ENCODE measurements at regions not wholly inside any gene's neighbourhood (a gene's known extent, or its start where the extent isn't known, plus 50 kb on each side); places are given as distances from the start of the nearest gene placed in this dataset.

DNA sequence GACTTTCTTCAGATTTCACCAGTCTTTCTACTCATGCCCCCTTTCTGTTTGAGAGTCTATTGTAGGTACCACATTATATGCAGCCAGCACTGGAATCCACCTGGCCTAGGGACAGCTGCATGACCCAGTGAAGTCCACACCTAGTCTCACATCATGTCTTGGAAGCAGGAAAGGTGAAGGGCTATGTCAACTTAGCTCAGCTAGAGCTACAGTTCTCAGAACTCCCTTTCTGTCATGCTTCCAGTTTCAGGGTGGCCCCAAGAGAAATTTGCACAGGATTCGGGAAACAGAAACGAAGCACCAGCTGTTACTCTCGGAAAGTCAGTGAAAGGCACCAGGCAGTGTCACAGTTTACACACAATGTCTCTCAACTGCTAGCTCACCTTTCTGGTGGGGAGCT is 51.6 kb upstream of the NLRP1 start:
- no peak for DNase-seq

DNA sequence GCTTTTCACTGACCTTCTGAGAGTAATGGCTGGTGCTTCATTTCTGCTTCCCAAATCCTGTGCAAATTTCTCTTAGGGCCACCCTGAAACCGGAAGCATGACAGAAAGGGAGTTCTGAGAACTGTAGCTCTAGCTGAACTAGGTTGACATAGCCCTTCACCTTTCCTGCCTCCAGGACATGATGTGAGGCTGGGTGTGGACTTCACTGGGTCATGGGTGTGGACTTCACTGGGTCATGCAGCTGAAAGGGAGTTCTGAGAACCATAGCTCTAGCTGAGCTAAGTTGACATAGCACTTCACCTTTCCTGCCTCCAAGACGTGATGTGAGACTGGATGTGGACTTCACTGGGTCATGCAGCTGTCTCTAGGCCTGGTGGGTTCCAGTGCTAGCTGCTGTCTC is 54.3 kb upstream of the NLRP1 start:
- DNase-seq, result no peak

DNA sequence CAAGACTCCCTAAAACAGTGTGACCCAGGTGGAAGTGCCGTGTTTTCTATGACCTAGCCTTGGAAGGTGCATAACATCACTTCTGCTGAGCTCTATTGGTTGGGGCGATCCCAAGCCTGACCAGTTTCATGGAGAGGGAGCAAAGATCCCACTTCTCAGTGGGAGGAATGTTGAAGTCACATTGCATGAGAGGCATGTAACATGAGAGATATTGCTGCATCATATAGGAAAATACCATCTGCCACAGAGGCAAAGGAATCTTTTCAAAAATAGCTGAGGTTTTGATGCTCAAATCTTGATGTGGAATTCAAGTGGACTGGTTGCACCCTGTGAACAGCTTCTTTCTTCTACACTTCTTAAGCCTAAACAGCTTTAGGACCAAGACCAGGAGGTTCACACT is 56.4 kb upstream of the NLRP1 start:
- DNase-seq, result no peak

DNA sequence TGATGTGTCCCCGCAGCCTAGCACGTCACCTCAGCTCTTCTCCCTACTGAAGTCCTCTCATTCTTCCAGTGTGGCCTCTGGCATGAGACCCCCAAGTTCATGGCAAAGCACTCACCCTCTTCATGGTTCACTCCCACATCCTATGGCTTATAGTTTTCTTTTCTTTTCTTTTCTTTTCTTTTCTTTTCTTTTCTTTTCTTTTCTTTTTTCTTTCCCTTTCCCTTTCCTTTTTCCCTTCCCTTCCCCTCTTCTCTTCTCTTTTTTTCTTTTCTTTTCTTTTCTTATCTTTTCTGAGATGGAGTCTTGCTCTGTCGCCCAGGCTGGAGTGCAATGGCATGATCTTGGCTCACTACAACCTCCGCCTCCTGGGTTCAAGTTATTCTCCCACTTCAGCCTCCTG is 58.4 kb upstream of the NLRP1 start:
- DNase-seq, result no peak

DNA sequence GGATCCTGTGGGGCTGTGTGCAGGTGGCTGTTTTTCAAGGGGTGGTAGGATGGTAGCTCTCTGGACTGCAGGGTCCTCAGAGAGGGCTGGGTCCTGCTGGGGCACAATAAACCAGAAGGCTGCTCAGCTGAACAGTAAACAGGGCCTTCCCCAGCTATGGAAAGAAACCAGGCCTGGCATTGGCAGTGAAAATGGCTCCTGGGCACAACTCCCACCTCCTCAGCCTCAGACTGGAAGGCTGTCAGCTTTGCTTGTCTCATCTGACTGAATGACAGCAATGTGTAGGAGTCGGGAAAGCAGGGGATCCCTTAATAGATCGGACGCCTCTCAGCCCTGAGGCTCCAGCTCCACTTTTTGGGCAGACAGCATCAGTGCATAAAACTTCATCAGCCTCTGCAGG is 59.8 kb upstream of the NLRP1 start:
- no peak for DNase-seq

DNA sequence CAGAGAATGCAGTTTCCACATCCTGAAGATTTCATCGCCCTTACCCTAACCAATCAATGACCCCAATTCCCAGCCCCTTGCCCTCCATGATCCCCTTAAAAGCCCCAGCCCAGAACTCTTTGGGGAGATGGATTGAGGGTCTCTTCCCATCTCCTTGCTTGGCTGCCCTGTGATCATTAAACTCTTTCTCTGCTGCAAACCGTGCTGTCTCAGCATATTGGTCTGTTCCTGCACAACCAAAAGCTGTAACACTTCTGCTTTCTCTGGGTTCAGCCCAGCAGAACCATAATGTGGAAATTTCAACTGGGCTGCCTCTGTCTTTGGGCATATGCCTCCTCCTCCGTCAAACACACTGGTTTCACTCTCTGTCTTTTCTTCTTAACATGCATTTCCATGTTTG is 67.0 kb upstream of the NLRP1 start:
- no peak for DNase-seq

DNA sequence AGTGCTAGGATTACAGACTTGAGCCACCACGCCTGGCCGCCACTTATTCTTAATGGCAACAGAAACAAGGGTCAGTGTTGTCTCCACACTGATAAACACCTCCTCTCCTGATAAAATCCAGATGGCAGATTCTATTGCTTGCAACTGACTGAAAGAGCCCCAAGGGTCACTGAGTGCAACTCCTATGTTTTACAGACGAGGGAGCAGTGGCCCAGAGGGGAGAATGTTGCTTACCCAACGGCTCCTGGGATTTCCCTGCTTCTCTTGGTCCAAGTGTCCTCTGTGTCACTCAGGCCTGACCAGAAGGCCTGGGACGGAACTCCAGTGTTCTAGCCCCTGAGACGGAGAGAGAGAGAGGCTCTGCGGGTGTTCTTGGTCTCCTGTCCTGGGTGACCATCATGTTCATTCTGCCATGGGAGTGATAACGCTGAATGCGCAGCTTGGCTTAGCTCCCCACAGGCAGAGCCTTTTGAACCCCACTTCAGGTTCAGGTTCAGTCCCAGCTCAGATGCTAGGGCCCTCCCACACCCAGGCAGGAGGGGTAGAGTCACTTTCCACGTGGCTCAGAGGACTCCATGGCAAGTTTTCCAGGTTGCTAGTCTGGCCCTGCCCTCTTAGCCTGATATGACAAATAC is 77.3 kb upstream of the NLRP1 start:
- DNase-seq, result no peak

DNA sequence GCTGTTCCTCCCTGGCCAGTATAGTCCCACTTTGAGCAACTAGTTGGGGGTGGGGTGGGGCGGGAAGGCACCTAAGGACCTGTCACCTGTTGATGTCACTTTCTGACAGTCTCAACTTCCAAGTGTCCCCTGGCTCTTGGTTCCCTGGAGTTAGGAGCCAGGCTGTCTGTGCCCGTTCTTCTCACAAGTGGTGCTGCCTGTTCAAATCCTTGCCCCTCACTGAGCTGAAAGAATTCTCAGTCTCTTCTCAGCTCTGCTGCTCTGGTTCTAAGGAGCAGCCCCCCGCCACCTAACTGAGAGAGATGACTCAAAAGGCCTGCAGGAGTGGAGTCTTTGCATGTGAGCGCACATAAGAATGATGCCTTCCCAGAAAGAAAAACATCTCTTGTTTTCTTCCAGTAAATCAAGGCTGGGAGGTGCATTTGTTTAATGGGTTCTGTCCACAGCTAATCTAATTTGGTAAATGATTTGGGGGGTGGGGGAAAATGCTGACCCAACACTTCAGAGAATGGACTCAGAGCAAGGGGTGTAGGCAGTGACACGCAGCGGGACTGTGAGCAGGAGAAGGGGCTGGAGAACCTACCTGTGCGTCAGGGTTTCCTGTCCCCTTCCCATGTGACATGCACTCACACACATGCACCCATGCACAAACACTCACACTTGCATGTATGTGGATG is 78.2 kb upstream of the NLRP1 start:
- DNase-seq, result no peak

DNA sequence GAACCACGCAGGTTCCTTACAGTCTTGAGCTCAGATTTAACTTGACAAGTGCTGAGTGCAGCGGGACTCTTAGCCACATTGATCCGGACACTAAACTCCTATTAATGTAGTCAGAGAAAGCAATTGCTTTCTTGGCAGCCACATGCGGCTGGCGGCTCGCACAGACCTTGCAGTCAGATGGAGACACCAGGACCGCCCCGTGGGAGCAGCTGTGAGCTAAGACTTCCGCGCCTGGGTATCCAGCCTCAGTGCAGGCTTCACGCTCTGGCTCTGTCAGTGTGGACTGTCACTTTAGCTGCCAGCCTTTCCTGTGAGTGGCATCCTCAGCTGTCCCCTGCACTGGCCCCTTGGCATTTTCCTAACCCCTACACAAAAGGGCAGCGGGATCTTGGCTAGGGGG is 80.9 kb upstream of the NLRP1 start:
- DNase-seq, result no peak

DNA sequence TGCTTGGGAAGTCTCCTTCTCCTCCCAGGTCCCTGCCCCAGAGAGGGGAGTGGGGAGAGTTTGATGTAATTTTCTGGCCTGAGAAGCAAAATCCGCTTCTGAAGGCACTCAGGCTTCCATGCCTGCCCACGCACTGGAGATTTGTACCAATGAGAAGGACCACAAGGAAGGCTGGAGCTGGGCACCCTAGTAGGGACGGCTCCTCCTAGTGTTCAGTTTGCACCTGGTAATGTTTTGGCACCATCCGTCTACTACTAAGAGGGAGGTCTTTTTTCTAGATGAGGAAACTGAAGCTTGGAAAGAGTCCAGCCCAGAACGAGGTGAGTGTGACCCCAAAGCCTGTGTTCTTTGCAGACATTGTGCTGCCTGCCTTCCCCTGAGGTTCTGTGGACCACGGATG is 83.6 kb upstream of the NLRP1 start:
- no peak for DNase-seq

DNA sequence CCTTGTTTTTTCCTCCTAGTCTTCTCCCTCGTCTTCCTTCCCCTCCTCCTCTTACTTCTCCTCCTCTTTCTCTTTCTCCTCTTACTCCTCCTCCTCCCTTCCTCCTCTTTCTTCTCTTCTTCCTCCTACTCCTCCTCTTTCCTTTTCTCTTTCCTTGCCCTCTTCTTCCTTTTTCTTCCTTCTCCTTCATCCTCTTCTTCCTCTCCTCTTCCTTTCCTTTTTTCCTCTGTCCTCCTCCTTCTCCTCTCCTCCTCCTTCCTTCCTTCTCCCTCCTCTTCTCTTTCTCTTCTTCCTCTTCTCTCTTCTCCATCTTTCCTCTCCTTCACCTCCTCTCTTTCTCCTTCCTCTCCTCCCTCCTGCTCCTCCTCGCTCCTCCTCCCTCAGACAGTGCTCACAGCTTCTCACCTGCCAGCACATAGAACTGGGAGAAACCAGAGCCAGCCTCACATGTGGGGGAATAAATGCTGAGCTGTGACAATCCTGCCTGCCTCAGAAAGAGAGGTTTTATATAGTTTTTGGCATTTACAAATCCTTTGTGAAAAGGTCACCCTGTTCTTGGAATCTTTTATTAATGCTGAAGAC is 84.3 kb upstream of the NLRP1 start:
- no peak for DNase-seq

DNA sequence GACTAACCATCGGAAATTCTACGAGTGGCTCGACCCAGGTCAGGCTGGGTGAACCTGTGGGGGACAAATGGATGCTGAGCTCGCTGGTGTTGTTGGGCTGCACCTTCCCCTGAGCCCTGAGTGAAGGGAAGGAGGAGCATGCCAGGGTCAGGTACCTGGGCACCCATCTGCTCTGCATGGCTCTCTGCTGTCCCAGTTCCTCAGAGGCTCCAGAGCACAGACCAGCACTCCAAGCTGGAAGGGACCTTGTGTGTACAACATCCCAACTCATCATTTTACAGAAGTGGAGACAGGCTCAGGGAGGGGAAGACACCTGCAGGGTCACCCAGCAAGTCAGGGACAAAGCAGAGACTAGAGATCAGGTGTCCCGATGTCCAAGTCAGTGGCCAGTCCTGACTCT is 84.9 kb upstream of the NLRP1 start:
- DNase-seq, result no peak

DNA sequence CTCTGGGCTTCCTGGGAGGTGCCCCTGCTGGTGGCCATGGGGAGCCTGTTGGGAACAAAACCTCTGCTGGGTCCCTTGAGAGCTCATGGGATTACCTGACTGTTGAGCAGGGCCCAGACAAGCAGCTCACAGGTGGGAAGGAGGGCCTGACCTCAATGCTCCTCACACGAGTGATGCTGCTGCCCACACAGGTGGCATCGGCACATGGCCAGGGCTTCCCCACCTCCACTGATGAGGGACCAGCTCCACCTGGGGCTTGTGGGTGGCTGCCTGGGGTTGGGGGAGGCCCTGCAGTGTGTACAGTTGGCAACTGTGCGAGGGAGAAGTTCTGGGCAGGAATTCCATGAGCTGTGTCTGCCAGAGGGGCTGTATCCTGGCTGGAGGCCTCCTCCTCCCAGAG is 87.8 kb upstream of the NLRP1 start:
- no peak for DNase-seq

DNA sequence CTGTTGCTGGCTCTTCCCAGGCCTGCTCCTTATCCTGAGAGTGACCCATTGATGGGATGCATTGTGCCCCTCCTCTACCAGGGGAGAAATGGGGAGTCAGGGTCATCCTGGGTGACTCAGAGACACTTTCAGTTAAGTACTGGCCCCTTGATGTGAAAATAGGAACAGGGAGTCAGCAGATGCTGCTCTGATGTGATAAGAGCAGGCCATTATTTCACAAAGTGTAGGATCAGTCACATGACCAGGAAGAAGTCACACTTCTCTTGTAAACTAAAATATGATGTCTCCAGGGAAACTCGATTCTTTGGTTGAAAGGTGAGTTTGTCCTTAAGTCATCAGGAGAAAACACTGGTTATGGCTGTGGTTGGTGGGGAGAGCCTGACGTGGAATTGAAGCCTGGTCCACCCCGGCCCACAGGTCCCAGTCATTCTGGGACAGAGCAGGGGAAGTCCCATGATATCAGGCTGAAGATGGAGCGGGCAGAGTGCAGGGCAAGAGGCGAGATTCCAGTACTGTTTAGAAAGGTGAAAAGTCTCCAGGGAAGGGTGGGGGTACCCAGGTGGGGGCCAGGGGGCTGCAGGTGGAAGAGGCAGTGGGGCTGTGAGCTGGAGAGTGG is 88.6 kb upstream of the NLRP1 start:
- DNase-seq, result no peak

DNA sequence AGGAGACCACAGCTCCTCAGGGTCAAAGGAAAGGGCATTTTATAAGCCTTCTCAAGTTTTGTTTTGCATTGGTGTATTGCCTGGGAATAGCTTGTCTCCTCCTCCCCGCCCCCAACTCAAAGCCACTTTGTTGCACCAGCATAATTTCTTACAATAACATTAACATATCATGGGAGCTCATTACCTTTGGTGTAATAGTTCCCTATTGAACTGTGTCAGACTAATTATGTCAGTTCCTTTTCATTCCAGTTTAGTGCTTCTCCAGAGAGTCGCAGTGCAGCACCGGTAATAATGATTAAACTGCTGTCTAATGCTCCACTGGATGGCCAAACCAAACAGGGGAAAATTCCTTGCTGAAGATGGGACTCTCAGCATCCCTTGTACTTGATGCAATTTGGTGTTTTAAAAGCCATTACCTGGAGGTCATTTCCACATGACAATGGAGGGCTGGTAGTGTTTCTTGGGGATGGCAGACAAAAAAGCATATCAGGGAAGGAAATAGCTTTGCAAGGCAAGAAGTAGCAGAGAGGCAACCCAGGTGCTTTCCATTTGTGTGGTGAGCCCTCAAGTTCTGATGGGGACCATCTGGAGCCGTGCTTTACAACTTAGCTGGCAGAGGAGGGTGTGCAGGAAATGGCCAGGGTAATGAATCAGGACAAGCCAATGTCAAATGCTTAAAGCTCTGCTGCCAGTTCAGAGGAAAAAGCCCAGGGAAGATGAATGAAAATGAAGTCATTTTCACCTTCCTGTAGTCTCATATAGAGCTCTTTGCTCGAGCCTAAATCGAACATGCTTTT is 91.5 kb upstream of the NLRP1 start:
- no peak for DNase-seq

DNA sequence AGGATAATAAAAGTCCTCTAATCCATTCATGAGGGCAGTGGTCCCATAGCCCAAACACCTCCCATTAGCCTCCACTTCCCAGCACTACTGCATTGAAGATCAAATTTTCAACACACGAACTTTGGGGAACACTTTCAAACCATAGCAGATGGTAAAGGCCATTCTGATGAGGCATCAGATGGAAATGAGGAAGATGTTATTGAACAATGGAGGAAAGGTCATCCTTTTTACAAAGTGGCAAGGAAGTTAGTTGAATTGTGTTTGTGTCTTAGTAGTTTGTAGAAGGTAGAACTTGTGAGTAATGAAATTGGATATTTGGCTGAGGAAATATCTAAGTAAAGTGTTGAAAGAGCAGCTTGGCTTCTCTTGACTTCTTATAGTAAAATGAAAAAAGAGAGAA is 93.3 kb upstream of the NLRP1 start:
- no peak for DNase-seq

DNA sequence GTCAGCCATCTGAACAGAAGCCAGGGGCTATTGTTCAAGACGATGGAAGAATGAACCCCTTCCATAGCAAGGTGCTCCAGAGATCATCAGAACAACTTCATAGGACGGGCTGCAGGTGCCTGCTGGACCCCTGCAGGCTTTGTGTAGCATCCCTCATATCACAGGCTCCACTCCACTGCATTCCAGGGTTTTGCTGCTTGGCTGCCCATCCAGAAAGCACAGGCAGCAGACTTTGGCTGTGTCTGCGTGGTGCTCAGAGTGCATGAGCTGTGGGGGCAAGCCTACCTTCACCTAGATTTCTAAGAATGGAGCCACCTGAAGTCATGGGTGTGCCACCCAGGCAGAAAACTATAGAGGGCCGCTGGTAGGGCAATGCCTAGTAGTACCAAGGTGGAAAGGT is 93.9 kb upstream of the NLRP1 start:
- DNase-seq, result no peak

DNA sequence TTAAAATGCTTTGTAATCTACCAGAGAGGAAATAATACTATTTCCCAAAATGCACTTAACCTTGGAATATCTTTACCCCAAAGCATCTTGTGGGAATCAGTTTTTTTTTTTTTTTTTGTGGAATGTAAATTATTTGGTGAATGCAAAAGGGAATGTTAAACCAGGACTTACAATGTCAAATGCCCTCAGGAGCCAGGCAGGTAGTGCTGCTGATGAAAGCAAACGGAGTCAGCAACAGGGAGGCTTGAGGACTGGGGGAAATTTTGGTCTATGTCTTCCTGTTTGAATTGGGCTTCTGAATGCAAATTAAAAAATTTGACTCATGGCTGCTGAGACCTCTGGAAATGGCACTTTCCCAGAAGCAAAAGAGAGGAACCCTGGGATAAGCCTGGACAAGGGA is 96.5 kb upstream of the NLRP1 start:
- no peak for DNase-seq

DNA sequence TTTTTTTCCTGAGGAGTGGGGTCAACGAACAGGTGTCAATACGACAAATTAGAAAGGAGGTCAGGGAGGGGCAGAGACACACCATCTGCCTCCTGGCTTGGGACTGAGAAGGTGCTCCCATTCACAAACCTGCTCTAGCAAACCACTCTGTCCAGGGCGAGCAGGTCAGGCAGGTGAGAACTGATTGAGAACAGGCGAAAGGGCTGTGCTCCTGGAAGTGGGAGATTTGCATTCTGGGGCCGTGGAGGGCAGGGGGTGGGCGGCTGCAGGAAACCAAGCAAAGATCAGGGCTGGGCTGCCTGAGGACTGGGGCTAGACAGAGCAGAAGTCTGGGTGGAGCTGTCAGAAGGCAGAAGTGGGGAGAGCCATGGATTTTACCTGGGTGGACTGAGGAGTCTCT is 98.9 kb upstream of the NLRP1 start:
- no peak for DNase-seq

DNA sequence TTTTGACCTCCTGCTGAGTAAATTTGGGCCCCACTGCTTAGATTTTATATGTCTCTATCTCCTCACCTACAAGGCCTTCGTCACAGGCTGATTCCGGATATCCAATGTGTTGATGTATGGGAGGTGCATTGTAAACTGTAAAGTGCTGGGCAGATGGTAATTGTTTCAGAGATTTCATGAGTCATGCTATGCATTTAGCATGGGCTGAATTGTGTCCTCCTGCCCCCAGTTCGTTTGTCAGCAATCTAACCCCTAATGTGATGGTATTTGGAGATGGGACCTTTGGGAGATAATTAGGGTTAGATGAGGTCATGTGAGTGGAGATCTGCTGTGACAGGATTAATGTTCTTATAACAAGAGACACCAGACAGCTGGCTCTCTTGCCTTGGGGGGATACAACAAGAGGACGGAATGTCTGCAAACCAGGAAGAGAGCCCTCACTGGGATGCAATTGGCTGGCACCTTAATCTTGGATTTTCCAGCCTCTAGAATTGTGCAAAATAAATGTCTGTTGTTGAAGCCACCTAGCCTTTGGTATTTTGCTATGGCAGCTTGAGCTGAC is 101.8 kb upstream of the NLRP1 start:
- DNase-seq, result no peak

DNA sequence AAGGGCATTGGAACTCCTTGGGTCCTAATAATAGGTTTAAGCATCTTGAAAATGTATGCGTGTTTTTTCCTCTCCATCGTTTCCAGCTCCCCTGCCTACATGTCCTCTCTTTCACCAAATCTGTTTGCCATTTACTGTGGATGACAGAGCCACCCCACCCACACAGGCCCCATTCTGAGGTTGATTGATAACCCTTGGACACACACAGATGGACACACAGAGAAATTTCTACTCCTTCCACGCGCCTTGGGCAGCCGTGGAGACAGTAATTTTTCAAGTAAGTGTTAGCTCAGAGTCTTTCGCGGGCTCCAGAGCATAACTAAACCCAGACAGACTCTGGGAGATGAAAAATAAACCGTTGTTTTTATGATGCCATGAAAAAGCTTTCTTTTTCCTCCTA is 103.3 kb upstream of the NLRP1 start:
- DNase-seq, result no peak

DNA sequence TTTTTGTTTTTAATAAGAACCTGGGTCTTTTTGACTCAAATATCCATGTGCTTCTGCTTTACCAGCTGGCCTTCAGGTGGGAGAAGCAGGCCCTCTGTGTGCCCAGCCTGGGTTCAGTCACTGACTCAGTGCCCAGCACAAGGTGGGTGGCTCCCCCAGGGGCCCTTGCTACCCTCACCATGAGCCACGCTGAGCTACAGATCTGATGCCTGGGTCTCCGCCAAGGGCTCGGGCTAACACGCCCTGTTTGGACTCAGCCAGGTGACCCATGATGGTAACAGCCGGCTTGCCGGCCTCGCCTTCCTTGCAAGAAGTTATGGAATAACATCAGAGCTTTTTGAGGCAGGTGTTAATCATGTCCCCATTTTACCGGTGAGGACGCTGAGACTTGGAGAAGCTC is 109.5 kb upstream of the NLRP1 start:
- no peak for DNase-seq

DNA sequence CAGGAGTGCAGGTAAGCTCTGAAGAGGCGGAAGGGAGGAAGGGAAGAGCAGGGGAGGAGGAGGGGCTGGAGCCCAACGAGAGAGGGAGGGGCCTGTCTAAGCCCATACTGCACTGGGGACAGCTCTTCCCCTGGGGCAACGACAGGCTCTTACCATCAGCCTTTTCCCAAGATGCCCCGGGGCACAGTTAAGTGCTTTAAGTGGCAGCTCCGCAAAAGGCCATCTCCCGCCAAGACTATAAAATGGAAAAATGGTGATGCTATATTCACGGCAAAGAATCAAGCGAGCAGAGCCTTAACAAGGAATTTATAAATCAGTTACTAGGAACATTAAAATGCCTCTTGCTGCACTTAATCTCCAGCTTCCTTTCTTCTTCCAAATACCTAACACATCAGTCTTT is 110.2 kb upstream of the NLRP1 start:
- DNase-seq, result no peak

Data from NCI-H1105 (cell line).